SK-N-SH (cell line): ENCODE measurements at regions not wholly inside any gene's neighbourhood (a gene's known extent, or its start where the extent isn't known, plus 50 kb on each side); places are given as distances from the start of the nearest gene placed in this dataset.

ENCODE experiments used
- CHD2 ChIP-seq: fragments of 150-350 bp; IDR thresholded peaks from 2 replicates; pipeline ENCODE4 v1.6.1; 2018; ENCODE audit warnings: low read length; ENCODE audit not compliant: partially characterized antibody
- CTCF ChIP-seq: fragments of 200-600 bp; sonication (generic); IDR thresholded peaks from 2 replicates; pipeline ENCODE4 v1.6.1; 2017; ENCODE audit warnings: antibody characterized with exemption, mild to moderate bottlenecking, moderate library complexity
- EP300 ChIP-seq, 2 experiments: IDR thresholded peaks; 2 replicates each; pipeline versions ENCODE4 v1.4.0 to v1.6.1; 2012; ENCODE audit warnings: borderline replicate concordance in 1 of 2, low read depth in 1 of 2, low read length in 1 of 2
- EZH2phosphoT487 ChIP-seq: fragments of 200-600 bp; sonication (generic); IDR thresholded peaks from 2 replicates; pipeline ENCODE4 v1.6.1; 2017; ENCODE audit warnings: low read depth, mixed run types, mild to moderate bottlenecking, antibody characterized with exemption, moderate library complexity, borderline replicate concordance
- JUND ChIP-seq: IDR thresholded peaks from 2 replicates; pipeline ENCODE4 v1.4.0; 2012
- MAX ChIP-seq: IDR thresholded peaks from 2 replicates; pipeline ENCODE4 v1.4.0; 2012; ENCODE audit warnings: low read depth
- MEF2A ChIP-seq: IDR thresholded peaks from 2 replicates; pipeline ENCODE4 v1.4.0; 2012; ENCODE audit warnings: low read depth, borderline replicate concordance
- POLR2AphosphoS5 ChIP-seq: IDR thresholded peaks from 2 replicates; pipeline ENCODE4 v1.6.1; 2012; ENCODE audit warnings: low read depth, low read length
- RAD21 ChIP-seq: IDR thresholded peaks from 2 replicates; pipeline ENCODE4 v1.6.1; 2012; ENCODE audit warnings: mild to moderate bottlenecking, low read length
- REST ChIP-seq: IDR thresholded peaks from 2 replicates; pipeline ENCODE4 v1.6.1; 2012; ENCODE audit warnings: mild to moderate bottlenecking, low read depth, low read length, moderate library complexity
- SMC3 ChIP-seq: IDR thresholded peaks from 2 replicates; pipeline ENCODE4 v1.6.1; 2012; ENCODE audit warnings: low read depth, low read length, improper control_type of control experiment
- TEAD4 ChIP-seq: IDR thresholded peaks from 2 replicates; pipeline ENCODE4 v1.4.0; 2012; ENCODE audit warnings: mild to moderate bottlenecking, borderline replicate concordance; ENCODE audit not compliant: insufficient read depth
- YY1 ChIP-seq: IDR thresholded peaks from 2 replicates; pipeline ENCODE4 v1.4.0; 2012; ENCODE audit warnings: low read depth, mild to moderate bottlenecking

- TF ChIP-seq CTCF (no peak), POLR2AphosphoS5 (no peak), RAD21 (no peak), REST (no peak), EP300 (IDR thresholded peaks at IDR 0.05; ENCODE audit: borderline replicate concordance in 1 of 2, low read depth in 1 of 2, low read length in 1 of 2) (no peak), JUND (no peak), SMC3 (no peak), MAX (no peak), CHD2 (no peak), TEAD4 (no peak), YY1 (no peak), EZH2phosphoT487 (no peak), MEF2A (no peak)
Measured at GRCh38 chr1:36675931-36676562, 193.3 kb upstream of the CSF3R start.
